ENCODE measurements at regions not wholly inside any gene's neighbourhood (a gene's known extent, or its start where the extent isn't known, plus 50 kb on each side); places are given as distances from the start of the nearest gene placed in this dataset.

- no peak for DNase-seq
These were observed 51.4 kb upstream of the SEC61G start for GRCh38 chr7:54810401-54810800.

GRCh38 chr7:54811041-54811845, 52.2 kb upstream of the SEC61G start:
- no peak for DNase-seq

- DNase-seq = no peak
These were observed 52.8 kb upstream of the SEC61G start for GRCh38 chr7:54811846-54812254.

- DNase-seq = no peak
These were observed 53.8 kb upstream of the SEC61G start for GRCh38 chr7:54812756-54813322.

GRCh38 chr7:54813398-54813797, 54.4 kb upstream of the SEC61G start:
- DNase-seq = no peak

GRCh38 chr7:54814401-54814800, 55.4 kb upstream of the SEC61G start:
- DNase-seq = no peak

GRCh38 chr7:54817152-54817551, 58.1 kb upstream of the SEC61G start:
- DNase-seq = no peak

- no peak for DNase-seq
These were observed 64.8 kb upstream of the SEC61G start for GRCh38 chr7:54823776-54824175.

- no peak for DNase-seq
These were observed 65.6 kb upstream of the SEC61G start for GRCh38 chr7:54824655-54825054.

GRCh38 chr7:54825368-54825767, 66.4 kb upstream of the SEC61G start:
- DNase-seq = no peak

- no peak for DNase-seq
These were observed 68.7 kb upstream of the SEC61G start for GRCh38 chr7:54827734-54828133.

- DNase-seq = no peak
These were observed 72.1 kb upstream of the SEC61G start for GRCh38 chr7:54831046-54831643.

GRCh38 chr7:54831644-54832095, 72.7 kb upstream of the SEC61G start:
- DNase-seq = no peak

- DNase-seq = no peak
These were observed 74.0 kb upstream of the SEC61G start for GRCh38 chr7:54833001-54833467.

GRCh38 chr7:54837168-54837567, 78.2 kb upstream of the SEC61G start:
- DNase-seq = no peak

- DNase-seq = no peak
These were observed 78.8 kb upstream of the SEC61G start for GRCh38 chr7:54837761-54838160.

- DNase-seq = no peak
These were observed 79.3 kb upstream of the SEC61G start for GRCh38 chr7:54838175-54838910.

- no peak for DNase-seq
These were observed 80.7 kb upstream of the SEC61G start for GRCh38 chr7:54839575-54840213.

GRCh38 chr7:54841772-54842697, 83.0 kb upstream of the SEC61G start:
- no peak for DNase-seq

GRCh38 chr7:54843841-54844355, 84.9 kb upstream of the SEC61G start:
- no peak for DNase-seq

- no peak for DNase-seq
These were observed 87.3 kb upstream of the SEC61G start for GRCh38 chr7:54846273-54846672.

Measured in NCI-H1436 treated with DMSO at 0.1 percent for 48 hours (cell line).